ENCODE measurements at regions not wholly inside any gene's neighbourhood (a gene's known extent, or its start where the extent isn't known, plus 50 kb on each side); places are given as distances from the start of the nearest gene placed in this dataset.

DNA sequence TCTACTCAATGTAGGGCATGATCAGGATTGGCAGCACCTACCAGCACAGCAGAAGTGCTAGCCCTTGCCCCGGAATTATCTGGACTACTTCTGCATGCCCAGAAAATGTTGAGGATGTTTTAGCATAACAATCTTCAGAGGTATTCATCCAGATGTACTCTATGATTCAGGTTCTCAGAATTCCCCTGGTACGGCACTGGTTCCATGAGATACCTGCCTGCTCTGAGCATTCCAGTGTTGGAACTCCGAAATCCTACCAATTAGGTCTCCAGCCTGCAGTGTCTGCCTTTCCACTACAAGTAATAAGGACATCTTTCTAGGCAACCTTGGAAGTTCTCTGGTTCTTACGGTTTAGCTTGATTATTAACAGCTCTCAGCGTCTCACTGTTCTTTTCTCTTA, 554.5 kb downstream of the HACE1 start:
- TF ChIP-seq, protein P1, sequence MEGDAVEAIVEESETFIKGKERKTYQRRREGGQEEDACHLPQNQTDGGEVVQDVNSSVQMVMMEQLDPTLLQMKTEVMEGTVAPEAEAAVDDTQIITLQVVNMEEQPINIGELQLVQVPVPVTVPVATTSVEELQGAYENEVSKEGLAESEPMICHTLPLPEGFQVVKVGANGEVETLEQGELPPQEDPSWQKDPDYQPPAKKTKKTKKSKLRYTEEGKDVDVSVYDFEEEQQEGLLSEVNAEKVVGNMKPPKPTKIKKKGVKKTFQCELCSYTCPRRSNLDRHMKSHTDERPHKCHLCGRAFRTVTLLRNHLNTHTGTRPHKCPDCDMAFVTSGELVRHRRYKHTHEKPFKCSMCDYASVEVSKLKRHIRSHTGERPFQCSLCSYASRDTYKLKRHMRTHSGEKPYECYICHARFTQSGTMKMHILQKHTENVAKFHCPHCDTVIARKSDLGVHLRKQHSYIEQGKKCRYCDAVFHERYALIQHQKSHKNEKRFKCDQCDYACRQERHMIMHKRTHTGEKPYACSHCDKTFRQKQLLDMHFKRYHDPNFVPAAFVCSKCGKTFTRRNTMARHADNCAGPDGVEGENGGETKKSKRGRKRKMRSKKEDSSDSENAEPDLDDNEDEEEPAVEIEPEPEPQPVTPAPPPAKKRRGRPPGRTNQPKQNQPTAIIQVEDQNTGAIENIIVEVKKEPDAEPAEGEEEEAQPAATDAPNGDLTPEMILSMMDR (IDR thresholded peaks at IDR 0.05): no peak

DNA sequence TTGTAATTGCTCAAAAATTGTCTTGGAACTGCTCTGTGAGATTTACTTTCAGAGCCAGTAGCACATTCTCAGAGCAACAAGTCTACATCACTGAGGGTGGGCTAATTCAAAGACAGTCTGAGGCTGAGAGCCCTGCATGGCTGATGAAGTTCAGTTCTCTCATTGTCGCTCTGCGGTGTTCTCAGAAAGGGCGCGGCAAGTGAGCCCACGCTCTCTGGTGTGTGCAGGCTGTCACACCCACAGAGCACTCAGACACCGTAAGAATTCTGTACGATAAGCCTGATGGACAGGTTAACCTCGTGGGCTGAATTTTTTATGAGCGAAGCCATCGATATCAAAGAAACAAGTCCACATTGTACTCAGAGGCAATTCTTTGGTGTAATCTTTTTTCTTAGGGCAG, 557.8 kb downstream of the HACE1 start:
- no peak overlapping the region for H3K27ac ChIP-seq
- TF ChIP-seq, protein P1 (IDR thresholded peaks at IDR 0.05): no peak
- TF ChIP-seq ZFX (IDR thresholded peaks at IDR 0.05; ENCODE audit: borderline replicate concordance): no peak

More for the DNA sequence above, 554.5 kb downstream of the HACE1 start:
- no peak overlapping the region for H3K27ac ChIP-seq

DNA sequence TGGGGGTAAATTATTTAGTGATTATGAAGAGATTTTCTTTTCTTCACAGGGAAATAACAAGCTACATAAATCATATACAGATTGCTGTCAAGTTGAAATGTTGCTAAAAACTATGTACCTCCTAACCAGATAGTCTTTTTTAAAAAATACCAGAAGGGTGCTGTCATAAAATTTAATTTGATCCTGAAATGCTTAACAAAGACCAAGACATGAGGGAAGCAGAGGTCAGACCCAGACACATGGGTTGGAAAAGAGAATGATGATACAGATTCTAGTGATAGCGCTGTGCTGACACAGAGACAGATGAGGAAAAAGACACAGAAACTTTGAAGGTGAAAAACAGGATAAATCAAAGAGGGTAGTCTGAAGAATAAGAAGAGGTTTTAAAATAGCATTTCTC, 573.1 kb downstream of the HACE1 start:
- no peak for TF ChIP-seq ZFX (IDR thresholded peaks at IDR 0.05; ENCODE audit: borderline replicate concordance)
- TF ChIP-seq, protein P1 (IDR thresholded peaks at IDR 0.05): no peak
- no peak overlapping the region for H3K27ac ChIP-seq

DNA sequence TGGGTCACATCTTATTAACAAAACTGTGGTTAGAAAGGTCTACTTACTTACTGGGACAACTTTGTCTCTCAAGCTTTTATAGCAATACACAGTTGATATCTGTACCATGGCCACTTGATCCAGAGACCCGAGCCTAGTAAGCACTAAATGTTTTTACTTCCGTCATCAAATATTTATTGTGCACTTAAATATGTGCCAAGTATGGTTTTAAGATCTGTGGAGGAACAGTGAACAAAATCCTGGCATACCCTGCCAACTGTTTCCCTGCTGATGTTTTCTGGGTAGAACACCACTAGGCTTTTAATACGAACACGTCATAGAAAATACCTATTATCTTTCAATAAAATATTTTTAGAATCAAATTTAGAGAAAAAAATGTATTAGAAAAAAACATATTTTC, 574.8 kb downstream of the HACE1 start:
- no peak overlapping the region for H3K27ac ChIP-seq
- TF ChIP-seq, protein P1 (IDR thresholded peaks at IDR 0.05): no peak
- no peak for TF ChIP-seq ZFX (IDR thresholded peaks at IDR 0.05; ENCODE audit: borderline replicate concordance)

DNA sequence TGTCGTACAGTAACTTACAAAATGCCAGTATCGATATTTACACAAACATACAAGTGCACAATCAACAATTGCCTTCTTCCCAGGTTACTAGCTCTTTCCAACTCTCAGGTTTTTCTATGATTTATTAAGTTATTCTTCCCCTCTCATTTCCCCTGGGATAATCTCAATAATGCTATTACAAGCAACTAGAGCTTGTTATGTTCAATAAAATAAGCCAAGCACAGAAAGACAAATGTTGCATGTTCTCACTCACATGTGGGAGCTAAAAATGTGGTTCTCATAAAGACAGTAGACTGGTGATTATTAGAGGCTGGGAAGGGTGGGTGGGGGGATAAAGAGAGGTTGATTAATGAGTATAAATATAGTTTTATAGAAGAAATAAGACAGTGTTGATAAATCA, 577.1 kb downstream of the HACE1 start:
- TF ChIP-seq, protein P1 (IDR thresholded peaks at IDR 0.05): no peak
- TF ChIP-seq ZFX (IDR thresholded peaks at IDR 0.05; ENCODE audit: borderline replicate concordance): no peak
- H3K27ac ChIP-seq: no peak overlapping the region

DNA sequence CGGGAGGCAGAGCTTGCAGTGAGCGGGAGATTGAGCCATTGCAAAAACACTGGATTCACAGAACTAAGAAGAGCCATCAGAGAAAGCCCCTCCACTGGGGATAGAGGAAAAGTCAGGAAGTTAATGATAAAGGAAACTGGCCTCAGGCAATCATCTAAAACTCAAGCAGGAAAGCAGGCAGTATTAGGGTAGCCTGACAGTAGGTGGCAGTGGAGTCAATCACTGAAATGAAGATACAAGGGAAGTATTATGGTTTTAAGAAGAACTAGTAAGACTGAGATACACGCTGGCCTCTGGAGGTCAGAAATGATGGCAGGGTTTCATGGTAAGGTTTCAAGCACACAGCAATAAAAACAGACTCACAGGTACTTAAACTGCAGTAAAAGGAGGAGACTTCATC, 578.3 kb downstream of the HACE1 start:
- TF ChIP-seq ZFX (IDR thresholded peaks at IDR 0.05; ENCODE audit: borderline replicate concordance): no peak
- TF ChIP-seq, protein P1 (IDR thresholded peaks at IDR 0.05): 0 out of 2 replicates have a peak, but pooled peaks have one; percentile 19
- H3K27ac ChIP-seq: no peak overlapping the region

DNA sequence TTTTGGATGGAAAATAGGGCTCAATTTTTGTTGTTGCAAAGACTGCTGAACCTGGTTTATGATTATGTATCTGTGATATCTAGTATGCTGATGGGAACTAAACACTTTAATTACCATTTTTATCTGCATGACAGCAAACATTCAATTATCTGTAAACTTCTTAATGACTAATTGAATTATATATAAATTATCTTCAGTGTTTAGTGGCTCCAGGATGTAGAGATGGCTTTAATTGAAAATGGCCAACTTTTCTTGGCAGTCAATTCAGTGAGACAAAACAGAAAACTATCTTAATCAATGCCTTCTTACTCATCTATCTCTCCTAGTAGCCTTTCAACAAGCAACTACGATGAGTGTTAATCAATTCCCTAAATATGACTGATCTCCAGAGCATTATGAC, 591.3 kb downstream of the HACE1 start:
- TF ChIP-seq, protein P1 (IDR thresholded peaks at IDR 0.05): no peak
- no peak for TF ChIP-seq ZFX (IDR thresholded peaks at IDR 0.05; ENCODE audit: borderline replicate concordance)
- no peak overlapping the region for H3K27ac ChIP-seq

Measured in 22Rv1 (cell line).